Neural crest cell (in vitro differentiated cells): ENCODE measurements at regions not wholly inside any gene's neighbourhood (a gene's known extent, or its start where the extent isn't known, plus 50 kb on each side); places are given as distances from the start of the nearest gene placed in this dataset.

Experiments used
- DNase-seq: peaks from one replicate; pipeline ENCODE4 v3.0.0; 2021; ENCODE audit warnings: low read depth, mixed read lengths, low spot score
- H3K27ac Mint-ChIP-seq: one replicate; pipeline ENCODE4 v1.8.0; 2021; ENCODE audit warnings: mild to moderate bottlenecking, mixed read lengths; ENCODE audit not compliant: unreplicated experiment
- H3K27me3 Mint-ChIP-seq: 2 replicates; pipeline ENCODE4 v1.8.0; 2021; ENCODE audit warnings: low read depth, mild to moderate bottlenecking, mixed read lengths
- H3K36me3 Mint-ChIP-seq: 2 replicates; pipeline ENCODE4 v1.8.0; 2021; ENCODE audit warnings: low read depth, mild to moderate bottlenecking, mixed read lengths
- H3K4me1 Mint-ChIP-seq: 2 replicates; pipeline ENCODE4 v1.8.0; 2021; ENCODE audit warnings: mixed read lengths
- H3K4me3 Mint-ChIP-seq: one replicate; pipeline ENCODE4 v1.8.0; 2021; ENCODE audit warnings: mild to moderate bottlenecking, mixed read lengths
- H3K9me3 Mint-ChIP-seq: 2 replicates; pipeline ENCODE4 v1.8.0; 2021; ENCODE audit warnings: mixed read lengths
- TF ChIP-seq, protein P1 (sequence below): fragments of 200-600 bp; sonication (generic); conservative IDR thresholded peaks from 2 replicates; pipeline ENCODE4 v1.5.0; 2021; ENCODE audit warnings: antibody characterized with exemption, mild to moderate bottlenecking

DNA sequence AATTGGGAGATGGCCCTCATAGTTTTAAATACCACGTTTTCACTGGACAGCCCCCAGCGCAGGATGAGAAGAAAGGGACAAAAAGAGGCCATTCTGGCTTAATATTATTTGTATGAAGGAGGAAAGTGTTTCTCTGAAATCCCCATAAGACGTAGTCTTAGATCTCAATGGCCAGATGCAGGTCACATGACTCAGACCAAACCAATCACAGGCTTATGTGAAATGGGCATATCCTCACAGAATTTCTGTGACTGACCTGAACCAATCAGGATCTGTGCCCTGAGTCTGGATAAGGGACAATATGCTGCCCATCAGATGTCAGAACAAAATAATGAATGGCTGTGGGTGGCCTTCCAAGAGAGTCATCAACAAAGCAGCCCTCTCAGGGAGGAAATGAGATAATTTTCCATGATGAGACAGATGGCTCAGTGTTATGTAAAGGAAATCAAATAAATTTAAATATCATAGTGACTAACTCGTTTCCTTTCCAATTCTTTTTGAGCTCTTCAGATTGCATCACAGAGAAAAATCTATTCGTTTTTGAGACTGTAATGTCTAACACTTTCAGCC is 1009.5 kb upstream of the TMEM132C start:
- Mint-ChIP-seq H3K9me3 (no peaks in the 10 kb centered on the region), H3K4me1 (peaks cover 4% of the 10 kb centered on the region), H3K4me3 (no peak overlapping the region), H3K36me3 (no peaks in the 10 kb centered on the region), H3K27ac (no peak overlapping the region), H3K27me3 (peaks cover 4% of the 10 kb centered on the region)
- TF ChIP-seq, protein P1, sequence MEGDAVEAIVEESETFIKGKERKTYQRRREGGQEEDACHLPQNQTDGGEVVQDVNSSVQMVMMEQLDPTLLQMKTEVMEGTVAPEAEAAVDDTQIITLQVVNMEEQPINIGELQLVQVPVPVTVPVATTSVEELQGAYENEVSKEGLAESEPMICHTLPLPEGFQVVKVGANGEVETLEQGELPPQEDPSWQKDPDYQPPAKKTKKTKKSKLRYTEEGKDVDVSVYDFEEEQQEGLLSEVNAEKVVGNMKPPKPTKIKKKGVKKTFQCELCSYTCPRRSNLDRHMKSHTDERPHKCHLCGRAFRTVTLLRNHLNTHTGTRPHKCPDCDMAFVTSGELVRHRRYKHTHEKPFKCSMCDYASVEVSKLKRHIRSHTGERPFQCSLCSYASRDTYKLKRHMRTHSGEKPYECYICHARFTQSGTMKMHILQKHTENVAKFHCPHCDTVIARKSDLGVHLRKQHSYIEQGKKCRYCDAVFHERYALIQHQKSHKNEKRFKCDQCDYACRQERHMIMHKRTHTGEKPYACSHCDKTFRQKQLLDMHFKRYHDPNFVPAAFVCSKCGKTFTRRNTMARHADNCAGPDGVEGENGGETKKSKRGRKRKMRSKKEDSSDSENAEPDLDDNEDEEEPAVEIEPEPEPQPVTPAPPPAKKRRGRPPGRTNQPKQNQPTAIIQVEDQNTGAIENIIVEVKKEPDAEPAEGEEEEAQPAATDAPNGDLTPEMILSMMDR = no peak
- no peak for DNase-seq

DNA sequence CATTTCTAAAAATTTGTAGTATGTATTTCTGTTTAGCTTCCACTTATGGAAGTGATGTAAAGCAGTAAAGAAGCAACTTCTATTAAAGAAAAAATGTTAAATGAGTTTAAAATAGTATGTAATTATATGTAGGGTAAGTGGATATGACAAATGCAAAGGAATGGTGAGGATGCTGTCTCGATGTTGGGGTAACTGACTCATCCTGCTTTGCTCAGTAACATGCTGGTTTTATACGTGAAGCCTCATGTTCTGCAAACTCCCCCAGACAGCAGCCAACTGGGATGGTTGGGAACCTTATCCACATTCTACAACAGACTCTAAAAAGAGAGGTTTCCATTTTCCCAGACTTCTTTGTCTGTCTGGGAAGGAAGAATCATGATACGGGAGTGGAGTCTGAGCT is 1006.4 kb upstream of the TMEM132C start:
- DNase-seq = no peak
- TF ChIP-seq, protein P1 = no peak
- Mint-ChIP-seq H3K27me3 (no peaks in the 10 kb centered on the region), H3K4me1 (peaks cover 4% of the 10 kb centered on the region), H3K4me3 (no peak overlapping the region), H3K9me3 (peaks cover 3% of the 10 kb centered on the region), H3K36me3 (no peaks in the 10 kb centered on the region), H3K27ac (no peak overlapping the region)

DNA sequence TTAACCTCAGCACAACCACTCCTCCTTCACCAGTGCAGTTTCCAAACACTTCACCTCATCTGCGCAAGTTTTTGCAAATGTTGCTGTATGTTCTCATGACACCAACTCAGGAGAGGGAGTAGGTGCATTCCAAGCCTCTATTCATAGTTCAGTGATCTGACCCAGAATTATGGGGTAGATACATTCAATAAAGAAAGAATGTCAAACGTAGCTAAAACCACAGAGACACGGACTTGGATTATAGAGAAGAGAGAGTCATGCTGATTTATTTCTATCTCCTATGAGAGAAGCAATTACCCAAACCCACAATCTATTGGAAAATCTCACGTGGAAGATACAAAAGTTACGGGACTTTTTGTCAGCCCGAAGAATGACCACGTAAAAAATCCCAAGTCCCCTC is 1006.0 kb upstream of the TMEM132C start:
- TF ChIP-seq, protein P1 = no peak
- no peak overlapping the region for H3K4me3 Mint-ChIP-seq
- peaks cover 4% of the 10 kb centered on the region for H3K4me1 Mint-ChIP-seq
- no peak overlapping the region for H3K27ac Mint-ChIP-seq
- H3K9me3 Mint-ChIP-seq = peaks cover 3% of the 10 kb centered on the region
- H3K36me3 Mint-ChIP-seq = no peaks in the 10 kb centered on the region
- DNase-seq = no peak
- H3K27me3 Mint-ChIP-seq = no peaks in the 10 kb centered on the region

DNA sequence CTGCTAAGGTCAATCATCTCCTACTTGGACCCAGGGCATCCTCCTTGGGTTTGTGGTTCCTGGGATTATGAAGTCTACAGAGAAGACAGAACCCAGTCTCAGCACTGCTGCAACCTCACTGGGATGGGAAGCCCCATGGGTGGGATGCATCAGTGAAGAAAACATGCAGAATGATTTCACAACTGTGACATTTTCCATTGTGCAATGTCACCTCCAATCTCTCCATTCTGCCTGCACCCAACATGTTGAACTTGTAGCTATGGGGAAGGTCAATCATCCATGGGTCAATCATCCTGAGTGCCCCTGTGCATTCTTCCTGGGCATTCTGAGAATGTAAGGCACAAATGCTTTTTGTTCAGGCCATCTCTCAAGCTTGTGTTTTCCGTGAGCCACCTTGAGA is 1004.4 kb upstream of the TMEM132C start:
- TF ChIP-seq, protein P1 = no peak
- H3K4me1 Mint-ChIP-seq = no peaks in the 10 kb centered on the region
- peaks cover 12% of the 10 kb centered on the region for H3K27me3 Mint-ChIP-seq
- no peak for DNase-seq
- no peaks in the 10 kb centered on the region for H3K36me3 Mint-ChIP-seq
- no peak overlapping the region for H3K4me3 Mint-ChIP-seq
- no peak overlapping the region for H3K27ac Mint-ChIP-seq
- peaks cover 3% of the 10 kb centered on the region for H3K9me3 Mint-ChIP-seq

DNA sequence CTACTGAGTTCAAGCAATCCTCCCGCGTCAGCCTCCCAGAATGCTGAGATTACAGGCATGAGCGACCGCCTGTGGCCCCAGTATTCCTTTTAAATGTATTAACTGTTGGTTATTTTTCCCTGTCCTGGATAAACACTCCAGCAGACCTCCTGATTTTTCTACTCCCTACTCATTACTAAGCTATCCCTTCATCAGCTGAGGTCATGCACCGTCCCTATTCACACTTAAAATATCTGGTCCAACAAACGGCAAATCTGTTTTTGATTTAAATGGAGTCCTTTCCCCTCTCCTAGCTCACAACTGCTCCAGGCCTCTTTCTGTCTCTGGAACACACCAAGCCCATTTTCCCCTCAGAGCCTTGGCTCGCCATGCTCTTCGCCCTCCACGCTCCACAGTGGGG is 1003.3 kb upstream of the TMEM132C start:
- DNase-seq = no peak
- Mint-ChIP-seq H3K27ac (no peak overlapping the region), H3K27me3 (peaks cover 15% of the 10 kb centered on the region), H3K36me3 (no peaks in the 10 kb centered on the region), H3K9me3 (peaks cover 3% of the 10 kb centered on the region), H3K4me1 (no peaks in the 10 kb centered on the region), H3K4me3 (no peak overlapping the region)
- TF ChIP-seq, protein P1 = no peak
